ENCODE measurements at regions not wholly inside any gene's neighbourhood (a gene's known extent, or its start where the extent isn't known, plus 50 kb on each side); places are given as distances from the start of the nearest gene placed in this dataset.
"Not testable (repeated sequence)": the region's sequence is repeated elsewhere in the genome, so short reads cannot be mapped to it uniquely, and the experiment has no call there.

DNA sequence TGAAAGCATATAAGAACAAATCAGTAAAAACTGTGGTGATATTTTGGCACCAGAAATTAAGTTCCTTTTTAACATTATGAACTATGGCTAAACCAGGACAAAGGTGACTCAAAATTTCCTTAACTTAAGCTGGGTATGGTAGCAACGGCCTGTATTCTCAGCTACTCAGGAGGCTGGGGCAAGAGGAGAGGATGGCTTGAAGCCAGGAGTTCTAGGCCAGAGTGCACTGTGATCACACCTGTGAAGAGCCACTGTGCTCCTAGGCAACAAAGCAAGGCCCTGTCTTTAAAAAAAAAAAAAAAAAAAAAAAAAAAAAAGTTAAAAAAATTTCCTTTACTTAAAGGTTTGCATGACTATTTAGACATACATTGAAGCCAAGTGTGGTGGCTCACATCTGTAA lies 327.5 kb downstream of the GOLGA6L6 start:
- TF ChIP-seq, protein P1, sequence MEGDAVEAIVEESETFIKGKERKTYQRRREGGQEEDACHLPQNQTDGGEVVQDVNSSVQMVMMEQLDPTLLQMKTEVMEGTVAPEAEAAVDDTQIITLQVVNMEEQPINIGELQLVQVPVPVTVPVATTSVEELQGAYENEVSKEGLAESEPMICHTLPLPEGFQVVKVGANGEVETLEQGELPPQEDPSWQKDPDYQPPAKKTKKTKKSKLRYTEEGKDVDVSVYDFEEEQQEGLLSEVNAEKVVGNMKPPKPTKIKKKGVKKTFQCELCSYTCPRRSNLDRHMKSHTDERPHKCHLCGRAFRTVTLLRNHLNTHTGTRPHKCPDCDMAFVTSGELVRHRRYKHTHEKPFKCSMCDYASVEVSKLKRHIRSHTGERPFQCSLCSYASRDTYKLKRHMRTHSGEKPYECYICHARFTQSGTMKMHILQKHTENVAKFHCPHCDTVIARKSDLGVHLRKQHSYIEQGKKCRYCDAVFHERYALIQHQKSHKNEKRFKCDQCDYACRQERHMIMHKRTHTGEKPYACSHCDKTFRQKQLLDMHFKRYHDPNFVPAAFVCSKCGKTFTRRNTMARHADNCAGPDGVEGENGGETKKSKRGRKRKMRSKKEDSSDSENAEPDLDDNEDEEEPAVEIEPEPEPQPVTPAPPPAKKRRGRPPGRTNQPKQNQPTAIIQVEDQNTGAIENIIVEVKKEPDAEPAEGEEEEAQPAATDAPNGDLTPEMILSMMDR (IDR thresholded peaks at IDR 0.05; ENCODE audit: poor library complexity, severe bottlenecking), result not testable (repeated sequence)
- not testable (repeated sequence) for TF ChIP-seq EP300 (conservative IDR thresholded peaks at IDR 0.05; ENCODE audit: poor library complexity, severe bottlenecking); EZH2 (IDR thresholded peaks at IDR 0.05; ENCODE audit: borderline replicate concordance, insufficient read depth, low read length, poor library complexity, severe bottlenecking); POLR2AphosphoS5 (IDR thresholded peaks at IDR 0.05); TAF1 (IDR thresholded peaks at IDR 0.05; ENCODE audit: low read depth); SMC3 (conservative IDR thresholded peaks at IDR 0.05; ENCODE audit: poor library complexity); MXI1 (conservative IDR thresholded peaks at IDR 0.05; ENCODE audit: poor library complexity, severe bottlenecking); RAD21 (conservative IDR thresholded peaks at IDR 0.05)
- TF ChIP-seq, protein P2, sequence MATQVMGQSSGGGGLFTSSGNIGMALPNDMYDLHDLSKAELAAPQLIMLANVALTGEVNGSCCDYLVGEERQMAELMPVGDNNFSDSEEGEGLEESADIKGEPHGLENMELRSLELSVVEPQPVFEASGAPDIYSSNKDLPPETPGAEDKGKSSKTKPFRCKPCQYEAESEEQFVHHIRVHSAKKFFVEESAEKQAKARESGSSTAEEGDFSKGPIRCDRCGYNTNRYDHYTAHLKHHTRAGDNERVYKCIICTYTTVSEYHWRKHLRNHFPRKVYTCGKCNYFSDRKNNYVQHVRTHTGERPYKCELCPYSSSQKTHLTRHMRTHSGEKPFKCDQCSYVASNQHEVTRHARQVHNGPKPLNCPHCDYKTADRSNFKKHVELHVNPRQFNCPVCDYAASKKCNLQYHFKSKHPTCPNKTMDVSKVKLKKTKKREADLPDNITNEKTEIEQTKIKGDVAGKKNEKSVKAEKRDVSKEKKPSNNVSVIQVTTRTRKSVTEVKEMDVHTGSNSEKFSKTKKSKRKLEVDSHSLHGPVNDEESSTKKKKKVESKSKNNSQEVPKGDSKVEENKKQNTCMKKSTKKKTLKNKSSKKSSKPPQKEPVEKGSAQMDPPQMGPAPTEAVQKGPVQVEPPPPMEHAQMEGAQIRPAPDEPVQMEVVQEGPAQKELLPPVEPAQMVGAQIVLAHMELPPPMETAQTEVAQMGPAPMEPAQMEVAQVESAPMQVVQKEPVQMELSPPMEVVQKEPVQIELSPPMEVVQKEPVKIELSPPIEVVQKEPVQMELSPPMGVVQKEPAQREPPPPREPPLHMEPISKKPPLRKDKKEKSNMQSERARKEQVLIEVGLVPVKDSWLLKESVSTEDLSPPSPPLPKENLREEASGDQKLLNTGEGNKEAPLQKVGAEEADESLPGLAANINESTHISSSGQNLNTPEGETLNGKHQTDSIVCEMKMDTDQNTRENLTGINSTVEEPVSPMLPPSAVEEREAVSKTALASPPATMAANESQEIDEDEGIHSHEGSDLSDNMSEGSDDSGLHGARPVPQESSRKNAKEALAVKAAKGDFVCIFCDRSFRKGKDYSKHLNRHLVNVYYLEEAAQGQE (IDR thresholded peaks at IDR 0.05; ENCODE audit: borderline replicate concordance), result not testable (repeated sequence)

Measured in neural cell (in vitro differentiated cells).